ENCODE measurements at regions not wholly inside any gene's neighbourhood (a gene's known extent, or its start where the extent isn't known, plus 50 kb on each side); places are given as distances from the start of the nearest gene placed in this dataset.

DNA sequence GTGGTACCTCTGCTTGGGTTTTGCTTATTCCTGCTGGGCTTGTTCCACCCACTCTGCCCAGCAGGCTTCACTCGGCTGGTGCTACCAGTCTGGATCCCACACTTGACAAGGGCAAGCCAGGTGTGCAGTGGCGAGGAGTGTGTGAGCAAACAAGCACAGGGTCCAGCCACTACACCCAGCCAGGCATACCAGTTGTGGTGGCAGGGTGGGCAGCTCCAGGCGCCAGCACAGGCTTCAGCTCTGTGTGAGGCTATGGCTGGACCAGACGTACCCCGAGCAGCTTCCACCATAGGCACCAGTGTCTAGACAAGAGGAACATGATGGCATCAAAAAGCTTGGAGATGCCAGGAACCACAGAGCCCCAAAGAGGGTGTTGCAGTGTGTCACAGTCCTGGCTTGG, 93.1 kb upstream of the GALNT5 start:
- TF ChIP-seq POLR2AphosphoS5 (IDR thresholded peaks at IDR 0.05): no peak
- no peak for TF ChIP-seq POLR2A (IDR thresholded peaks at IDR 0.05)
- TF ChIP-seq CTCF (IDR thresholded peaks at IDR 0.05): no peak
